ENCODE measurements at regions not wholly inside any gene's neighbourhood (a gene's known extent, or its start where the extent isn't known, plus 50 kb on each side); places are given as distances from the start of the nearest gene placed in this dataset.

DNA sequence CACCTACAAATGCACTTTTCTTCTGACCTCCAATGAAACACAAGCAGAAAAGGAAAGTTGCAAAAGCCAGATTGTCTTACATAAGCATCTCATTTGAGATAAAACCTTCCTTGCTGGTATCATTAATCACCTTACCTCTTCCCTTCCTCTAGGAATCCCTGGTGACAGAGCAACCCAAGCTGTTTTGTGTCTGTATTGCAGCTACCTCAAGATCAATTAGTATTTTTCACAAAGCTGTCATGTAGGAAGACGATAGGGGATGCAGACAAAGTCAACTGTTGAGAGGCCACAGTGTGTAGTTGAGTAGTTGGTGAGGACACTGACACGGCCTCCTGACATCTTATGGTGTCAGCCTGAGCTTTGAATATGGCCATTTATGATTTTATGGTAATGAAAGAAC, 339.1 kb upstream of the SLC10A2 start:
- no peak for TF ChIP-seq CTCF (IDR thresholded peaks at IDR 0.05)
- TF ChIP-seq POLR2A (IDR thresholded peaks at IDR 0.05) = no peak

Measured in lower leg skin (tissue), 3 donors.